Type B pancreatic cell (in vitro differentiated cells): ENCODE measurements at regions not wholly inside any gene's neighbourhood (a gene's known extent, or its start where the extent isn't known, plus 50 kb on each side); places are given as distances from the start of the nearest gene placed in this dataset.

Source experiments
- DNase-seq: peaks from one replicate; pipeline ENCODE4 v3.0.0; 2021; ENCODE audit warnings: mixed read lengths; ENCODE audit not compliant: unreplicated experiment; ENCODE audit errors: extremely low spot score
- H3K27ac Mint-ChIP-seq: 2 replicates; pipeline ENCODE4 v1.8.0; 2021; ENCODE audit warnings: mild to moderate bottlenecking, mixed read lengths
- H3K27me3 Mint-ChIP-seq: 2 replicates; pipeline ENCODE4 v1.8.0; 2021; ENCODE audit warnings: mixed read lengths
- H3K36me3 Mint-ChIP-seq: 2 replicates; pipeline ENCODE4 v1.8.0; 2021; ENCODE audit warnings: mixed read lengths
- H3K4me1 Mint-ChIP-seq: one replicate; pipeline ENCODE4 v1.8.0; 2021; ENCODE audit warnings: mixed read lengths; ENCODE audit not compliant: unreplicated experiment
- H3K4me3 Mint-ChIP-seq: 2 replicates; pipeline ENCODE4 v1.8.0; 2021; ENCODE audit warnings: mild to moderate bottlenecking, mixed read lengths
- H3K9me3 Mint-ChIP-seq: 2 replicates; pipeline ENCODE4 v1.8.0; 2021; ENCODE audit warnings: mixed read lengths
- TF ChIP-seq, protein P1 (sequence below): fragments of 200-600 bp; sonication (generic); conservative IDR thresholded peaks from 2 replicates; pipeline ENCODE4 v1.5.0; 2021; ENCODE audit warnings: antibody characterized with exemption, mild to moderate bottlenecking

- Mint-ChIP-seq H3K36me3 (no peaks in the 10 kb centered on the region), H3K27ac (no peak overlapping the region), H3K4me1 (no peaks in the 10 kb centered on the region), H3K27me3 (peaks cover 5% of the 10 kb centered on the region), H3K4me3 (no peak overlapping the region), H3K9me3 (no peaks in the 10 kb centered on the region)
- TF ChIP-seq, protein P1, sequence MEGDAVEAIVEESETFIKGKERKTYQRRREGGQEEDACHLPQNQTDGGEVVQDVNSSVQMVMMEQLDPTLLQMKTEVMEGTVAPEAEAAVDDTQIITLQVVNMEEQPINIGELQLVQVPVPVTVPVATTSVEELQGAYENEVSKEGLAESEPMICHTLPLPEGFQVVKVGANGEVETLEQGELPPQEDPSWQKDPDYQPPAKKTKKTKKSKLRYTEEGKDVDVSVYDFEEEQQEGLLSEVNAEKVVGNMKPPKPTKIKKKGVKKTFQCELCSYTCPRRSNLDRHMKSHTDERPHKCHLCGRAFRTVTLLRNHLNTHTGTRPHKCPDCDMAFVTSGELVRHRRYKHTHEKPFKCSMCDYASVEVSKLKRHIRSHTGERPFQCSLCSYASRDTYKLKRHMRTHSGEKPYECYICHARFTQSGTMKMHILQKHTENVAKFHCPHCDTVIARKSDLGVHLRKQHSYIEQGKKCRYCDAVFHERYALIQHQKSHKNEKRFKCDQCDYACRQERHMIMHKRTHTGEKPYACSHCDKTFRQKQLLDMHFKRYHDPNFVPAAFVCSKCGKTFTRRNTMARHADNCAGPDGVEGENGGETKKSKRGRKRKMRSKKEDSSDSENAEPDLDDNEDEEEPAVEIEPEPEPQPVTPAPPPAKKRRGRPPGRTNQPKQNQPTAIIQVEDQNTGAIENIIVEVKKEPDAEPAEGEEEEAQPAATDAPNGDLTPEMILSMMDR, result no peak
- DNase-seq, result no peak
These were observed 135.9 kb upstream of the ADRA1D start for GRCh38 chr20:4384961-4385360.

DNA sequence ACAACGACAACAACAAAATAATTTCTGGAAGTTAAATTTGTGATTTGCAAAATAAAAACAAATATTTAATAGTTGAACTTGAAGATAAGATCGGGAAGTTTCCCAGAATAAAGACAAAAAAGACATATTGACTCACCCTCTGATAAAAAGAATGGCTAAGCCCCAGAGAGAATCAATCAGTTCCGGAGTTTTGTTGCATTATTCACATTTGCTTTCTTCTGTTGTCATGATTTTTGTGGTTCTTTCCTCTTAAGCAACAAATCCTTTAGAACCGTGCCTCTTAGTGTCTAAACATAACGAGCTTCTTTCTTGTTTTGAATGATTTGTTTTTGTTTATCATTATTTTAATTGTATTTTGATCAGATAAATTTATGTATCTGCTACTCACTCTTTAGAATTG lies 134.9 kb upstream of the ADRA1D start:
- H3K36me3 Mint-ChIP-seq, result no peaks in the 10 kb centered on the region
- peaks cover 8% of the 10 kb centered on the region for H3K27me3 Mint-ChIP-seq
- no peak for DNase-seq
- no peak overlapping the region for H3K27ac Mint-ChIP-seq
- H3K9me3 Mint-ChIP-seq, result no peaks in the 10 kb centered on the region
- TF ChIP-seq, protein P1, result no peak
- no peaks in the 10 kb centered on the region for H3K4me1 Mint-ChIP-seq
- H3K4me3 Mint-ChIP-seq, result no peak overlapping the region

DNA sequence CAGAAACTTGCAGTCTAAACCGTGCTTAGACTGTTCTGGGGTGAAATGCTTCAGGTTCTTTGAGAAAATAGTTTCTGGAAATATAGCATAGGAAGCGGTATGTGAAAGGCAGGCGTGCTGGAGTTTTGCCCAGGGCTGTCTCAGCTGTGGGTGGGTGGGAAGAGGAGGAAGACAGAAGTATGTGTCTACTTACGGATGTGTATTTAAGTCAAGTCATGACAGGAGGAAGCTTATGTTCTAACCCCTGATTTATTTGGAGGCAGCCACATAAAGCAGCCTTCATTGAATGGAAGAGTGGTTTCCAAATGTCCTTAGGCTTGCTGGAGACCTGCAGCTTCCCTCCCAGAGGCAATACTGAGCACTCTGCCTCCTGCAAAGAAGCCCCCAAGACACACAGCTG lies 126.8 kb upstream of the ADRA1D start:
- H3K27me3 Mint-ChIP-seq, result peaks cover 7% of the 10 kb centered on the region
- peak overlapping the region; percentile 85 for H3K27ac Mint-ChIP-seq
- peak overlapping the region; percentile 48 for H3K4me3 Mint-ChIP-seq
- TF ChIP-seq, protein P1, result no peak
- peaks cover 9% of the 10 kb centered on the region for H3K4me1 Mint-ChIP-seq
- no peaks in the 10 kb centered on the region for H3K36me3 Mint-ChIP-seq
- no peak for DNase-seq
- H3K9me3 Mint-ChIP-seq, result no peaks in the 10 kb centered on the region

GRCh38 chr20:4373454-4373853 lies 124.4 kb upstream of the ADRA1D start:
- Mint-ChIP-seq H3K9me3 (no peaks in the 10 kb centered on the region), H3K27me3 (peaks cover 4% of the 10 kb centered on the region), H3K36me3 (no peaks in the 10 kb centered on the region), H3K4me1 (peaks cover 9% of the 10 kb centered on the region), H3K4me3 (no peak overlapping the region), H3K27ac (peak overlapping the region; percentile 67)
- no peak for DNase-seq
- TF ChIP-seq, protein P1, result no peak

- no peak for DNase-seq
- Mint-ChIP-seq H3K27ac (no peak overlapping the region), H3K4me3 (no peak overlapping the region), H3K36me3 (no peaks in the 10 kb centered on the region), H3K4me1 (peaks cover 9% of the 10 kb centered on the region), H3K27me3 (peaks cover 4% of the 10 kb centered on the region), H3K9me3 (peaks cover 3% of the 10 kb centered on the region)
- TF ChIP-seq, protein P1, result no peak
These were observed 122.7 kb upstream of the ADRA1D start for GRCh38 chr20:4371623-4372251.

DNA sequence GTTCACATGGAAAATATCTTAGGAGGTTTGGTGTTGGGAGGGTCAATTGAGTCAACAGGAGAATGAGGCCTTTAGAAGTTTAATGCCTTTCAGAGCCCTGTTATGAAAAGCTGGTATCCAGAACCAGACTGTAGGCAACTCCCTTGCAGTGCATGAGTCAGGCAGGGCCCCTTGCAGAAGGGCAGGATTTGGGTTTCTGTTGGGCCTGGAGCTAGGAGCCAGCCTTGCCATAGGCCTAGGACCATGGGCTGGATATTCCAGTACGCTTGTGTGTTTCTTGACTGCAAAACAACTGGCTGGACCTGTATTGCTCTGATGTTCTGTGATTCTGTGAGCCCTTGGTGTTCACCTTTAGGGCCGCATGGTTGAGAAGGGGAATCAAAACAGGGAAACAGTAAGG lies 121.8 kb upstream of the ADRA1D start:
- Mint-ChIP-seq H3K36me3 (no peaks in the 10 kb centered on the region), H3K4me1 (peaks cover 5% of the 10 kb centered on the region), H3K9me3 (peaks cover 3% of the 10 kb centered on the region), H3K27me3 (peaks cover 2% of the 10 kb centered on the region), H3K27ac (no peak overlapping the region), H3K4me3 (no peak overlapping the region)
- no peak for DNase-seq
- TF ChIP-seq, protein P1, result no peak
